Upper lobe of left lung (tissue), 6 donors: ENCODE measurements at regions not wholly inside any gene's neighbourhood (a gene's known extent, or its start where the extent isn't known, plus 50 kb on each side); places are given as distances from the start of the nearest gene placed in this dataset.

Experiments
- ATAC-seq, 2 donors: fragments of 200-7000 bp; cut with Tn5 transposase; one replicate each; pipeline ENCODE4 v1.9.1; 2022; ENCODE audit warnings: mild to moderate bottlenecking in 2 of 2, moderate library complexity in 2 of 2; ENCODE audit not compliant: low FRiP score in 2 of 2
- DNase-seq, 2 donors: peaks; one replicate each; pipeline ENCODE4 v3.0.0-alpha.2; 2019 to 2020
- H3K27ac ChIP-seq, 4 donors: fragments of 200-600 bp; sonication (generic); one replicate each; pipeline ENCODE4 v1.5.1; 2016 to 2019
- H3K27me3 ChIP-seq, 4 donors: fragments of 200-600 bp; sonication (generic); one replicate each; pipeline ENCODE4 v1.5.1; 2017 to 2019
- H3K36me3 ChIP-seq, 4 donors: fragments of 200-600 bp; sonication (generic); one replicate each; pipeline ENCODE4 v1.5.1; 2016 to 2019
- H3K4me1 ChIP-seq, 4 donors: fragments of 200-600 bp; sonication (generic); one replicate each; pipeline ENCODE4 v1.5.1; 2018 to 2019
- H3K4me3 ChIP-seq, 4 donors: fragments of 200-600 bp; sonication (generic); one replicate each; pipeline ENCODE4 v1.5.1; 2017 to 2019; ENCODE audit warnings: mild to moderate bottlenecking in 2 of 4, moderate library complexity in 1 of 4
- H3K9me3 ChIP-seq, 4 donors: fragments of 200-600 bp; sonication (generic); one replicate each; pipeline ENCODE4 v1.5.1; 2018 to 2019
- CTCF ChIP-seq, 6 experiments: fragments of 450-650 bp in 4 of 6; fragments of 200-600 bp in 2 of 6; sonication (generic) in 2 of 6; IDR thresholded peaks; one replicate each; pipeline ENCODE4 v1.5.1; 2016 to 2019; ENCODE audit warnings: antibody characterized with exemption in 6 of 6
- EP300 ChIP-seq, 4 donors: sonication (generic); formaldehyde crosslinking; IDR thresholded peaks; one replicate each; pipeline ENCODE4 v1.5.1; 2017; ENCODE audit warnings: antibody characterized with exemption in 4 of 4, control low read depth in 2 of 4
- POLR2A ChIP-seq, 4 donors: fragments of 450-650 bp; IDR thresholded peaks; one replicate each; pipeline ENCODE4 v1.5.1; 2016 to 2017; ENCODE audit warnings: antibody characterized with exemption in 4 of 4, mild to moderate bottlenecking in 2 of 4
- POLR2AphosphoS5 ChIP-seq, 2 donors: sonication (generic); formaldehyde crosslinking; IDR thresholded peaks; one replicate each; pipeline ENCODE4 v1.5.1; 2017; ENCODE audit warnings: antibody characterized with exemption in 2 of 2
- WGBS, 2 donors: methylation state at CpG; one replicate each; pipeline ENCODE4 v1.1.5; 2017 to 2018; 5-methylcytosine and 5-hydroxymethylcytosine counted together
- donor health status: DM: no; HTN: no; CAD: no; lungs with moderate emphysema.
- donor health status: DM: no; HTN: yes; CAD: no; lungs with severe emphysema.

- WGBS, 2 donors = 81 to 85% methylated on average over 4 of the region's 4 CpGs
- no peaks in the 10 kb centered on the region for H3K27me3 ChIP-seq
- H3K4me3 ChIP-seq = no peak overlapping the region
- DNase-seq (no peak), ATAC-seq (no peak)
- no peaks in the 10 kb centered on the region for H3K9me3 ChIP-seq
- H3K4me1 ChIP-seq = no peaks in the 10 kb centered on the region
- no peak for TF ChIP-seq POLR2AphosphoS5 (IDR thresholded peaks at IDR 0.05)
- TF ChIP-seq EP300 (IDR thresholded peaks at IDR 0.05) = no peak
- no peak for TF ChIP-seq CTCF (IDR thresholded peaks at IDR 0.05)
- no peak for TF ChIP-seq POLR2A (IDR thresholded peaks at IDR 0.05)
- no peaks in the 10 kb centered on the region for H3K36me3 ChIP-seq
- no peak overlapping the region for H3K27ac ChIP-seq
Measured at GRCh38 chr13:78215458-78216108, 297.0 kb upstream of the EDNRB start.

- no peaks in the 10 kb centered on the region for H3K27me3 ChIP-seq
- no peaks in the 10 kb centered on the region for H3K4me1 ChIP-seq
- no peak overlapping the region for H3K4me3 ChIP-seq
- no peaks in the 10 kb centered on the region for H3K36me3 ChIP-seq
- no peak overlapping the region for H3K27ac ChIP-seq
- DNase-seq (no peak), ATAC-seq (no peak)
- TF ChIP-seq POLR2AphosphoS5 (IDR thresholded peaks at IDR 0.05) (no peak), EP300 (IDR thresholded peaks at IDR 0.05) (no peak), CTCF (IDR thresholded peaks at IDR 0.05) (no peak), POLR2A (IDR thresholded peaks at IDR 0.05) (no peak)
- no peaks in the 10 kb centered on the region for H3K9me3 ChIP-seq
- WGBS, 2 donors = 78 to 83% methylated on average over 3 of the region's 3 CpGs
Measured at GRCh38 chr13:78201411-78201810, 282.8 kb upstream of the EDNRB start.

GRCh38 chr13:78198821-78199220 is 280.2 kb upstream of the EDNRB start:
- no peak for TF ChIP-seq EP300 (IDR thresholded peaks at IDR 0.05)
- no peak for TF ChIP-seq POLR2A (IDR thresholded peaks at IDR 0.05)
- TF ChIP-seq CTCF (IDR thresholded peaks at IDR 0.05) = no peak
- TF ChIP-seq POLR2AphosphoS5 (IDR thresholded peaks at IDR 0.05) = no peak
- H3K27ac ChIP-seq = no peak overlapping the region
- H3K9me3 ChIP-seq = no peaks in the 10 kb centered on the region
- WGBS, 2 donors = 61 to 66% methylated on average over 3 of the region's 3 CpGs
- no peaks in the 10 kb centered on the region for H3K4me1 ChIP-seq
- ATAC-seq (no peak), DNase-seq (no peak)
- H3K36me3 ChIP-seq = no peaks in the 10 kb centered on the region
- no peaks in the 10 kb centered on the region for H3K27me3 ChIP-seq
- no peak overlapping the region for H3K4me3 ChIP-seq

GRCh38 chr13:78198419-78198818 is 279.8 kb upstream of the EDNRB start:
- ATAC-seq (no peak), DNase-seq (no peak)
- TF ChIP-seq POLR2A (IDR thresholded peaks at IDR 0.05) (no peak), CTCF (IDR thresholded peaks at IDR 0.05) (no peak), EP300 (IDR thresholded peaks at IDR 0.05) (no peak), POLR2AphosphoS5 (IDR thresholded peaks at IDR 0.05) (no peak)

GRCh38 chr13:78197231-78197630 is 278.6 kb upstream of the EDNRB start:
- Histone ChIP-seq H3K4me3 (no peak overlapping the region), H3K4me1 (no peaks in the 10 kb centered on the region), H3K9me3 (no peaks in the 10 kb centered on the region), H3K27ac (no peak overlapping the region), H3K27me3 (no peaks in the 10 kb centered on the region), H3K36me3 (no peaks in the 10 kb centered on the region)
- DNase-seq (no peak), ATAC-seq (no peak)
- TF ChIP-seq EP300 (IDR thresholded peaks at IDR 0.05) (no peak), POLR2AphosphoS5 (IDR thresholded peaks at IDR 0.05) (no peak), POLR2A (IDR thresholded peaks at IDR 0.05) (no peak)
- 75 to 82% methylated on average over 5 of the region's 5 CpGs for WGBS, 2 donors

More at GRCh38 chr13:78198419-78198818, 279.8 kb upstream of the EDNRB start:
- no peaks in the 10 kb centered on the region for H3K9me3 ChIP-seq
- H3K4me3 ChIP-seq = no peak overlapping the region
- no peak overlapping the region for H3K27ac ChIP-seq
- no peaks in the 10 kb centered on the region for H3K4me1 ChIP-seq
- WGBS, 2 donors = 57 to 81% methylated on average over 1 of the region's 1 CpG
- H3K27me3 ChIP-seq = no peaks in the 10 kb centered on the region
- no peaks in the 10 kb centered on the region for H3K36me3 ChIP-seq
